ENCODE measurements at regions not wholly inside any gene's neighbourhood (a gene's known extent, or its start where the extent isn't known, plus 50 kb on each side); places are given as distances from the start of the nearest gene placed in this dataset.

DNA sequence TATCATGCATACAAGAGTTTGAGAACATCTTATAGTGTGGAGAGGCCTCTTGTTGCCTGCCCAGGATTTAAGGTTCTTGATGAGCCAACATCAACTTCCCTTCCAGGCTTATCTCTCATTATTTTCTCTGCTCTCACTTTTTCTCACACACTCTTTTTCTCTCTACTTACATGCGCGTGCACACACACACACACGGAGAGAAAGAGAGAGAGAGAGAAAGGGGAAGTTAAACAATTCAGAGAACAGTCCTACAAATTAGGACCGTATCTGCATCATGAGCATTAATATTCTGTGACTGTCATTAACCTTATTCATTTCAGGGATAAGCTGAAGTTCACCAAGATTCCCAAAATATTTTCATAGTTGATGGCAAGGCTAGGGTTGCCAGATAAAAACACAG, 269.0 kb downstream of the ZNF621 start:
- DNase-seq: no peak
- TF ChIP-seq CTCF (IDR thresholded peaks at IDR 0.05; ENCODE audit: partially characterized antibody, unreplicated experiment): no peak
- no peaks in the 10 kb centered on the region for H3K4me1 Mint-ChIP-seq (ENCODE audit: low read depth, unreplicated experiment)
- H3K4me3 Mint-ChIP-seq (ENCODE audit: unreplicated experiment): no peak overlapping the region
- no peaks in the 10 kb centered on the region for H3K27me3 Mint-ChIP-seq (ENCODE audit: unreplicated experiment)
- no peaks in the 10 kb centered on the region for H3K36me3 Mint-ChIP-seq (ENCODE audit: unreplicated experiment)
- no peak overlapping the region for H3K27ac Mint-ChIP-seq (ENCODE audit: unreplicated experiment)
- H3K9me3 Mint-ChIP-seq (ENCODE audit: unreplicated experiment): peaks cover 2% of the 10 kb centered on the region

DNA sequence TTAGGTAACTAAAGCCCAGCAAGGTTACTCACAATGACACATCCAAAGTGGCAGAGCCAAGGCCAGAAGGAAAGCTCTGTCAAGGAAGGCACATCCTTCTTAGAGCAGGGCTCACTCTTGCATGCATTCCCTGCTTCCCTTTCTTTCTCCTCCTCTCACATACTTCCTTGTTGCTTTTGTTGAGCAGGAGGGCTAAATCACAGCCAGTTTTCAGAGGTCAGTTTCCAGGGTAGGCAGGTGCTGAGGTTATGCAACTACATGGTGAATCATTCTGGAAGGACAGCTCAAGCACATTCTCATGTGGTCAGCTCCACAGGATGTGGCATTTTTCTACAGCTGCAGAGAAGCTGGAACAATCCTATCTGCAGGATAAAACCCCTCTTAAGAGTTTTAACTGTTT, 275.6 kb downstream of the ZNF621 start:
- H3K9me3 Mint-ChIP-seq (ENCODE audit: unreplicated experiment): no peaks in the 10 kb centered on the region
- DNase-seq: no peak
- no peaks in the 10 kb centered on the region for H3K27me3 Mint-ChIP-seq (ENCODE audit: unreplicated experiment)
- H3K4me1 Mint-ChIP-seq (ENCODE audit: low read depth, unreplicated experiment): no peaks in the 10 kb centered on the region
- no peak overlapping the region for H3K27ac Mint-ChIP-seq (ENCODE audit: unreplicated experiment)
- no peak overlapping the region for H3K4me3 Mint-ChIP-seq (ENCODE audit: unreplicated experiment)
- no peaks in the 10 kb centered on the region for H3K36me3 Mint-ChIP-seq (ENCODE audit: unreplicated experiment)
- TF ChIP-seq CTCF (IDR thresholded peaks at IDR 0.05; ENCODE audit: partially characterized antibody, unreplicated experiment): no peak

GRCh38 chr3:40801284-40801741, 276.6 kb downstream of the ZNF621 start:
- H3K9me3 Mint-ChIP-seq (ENCODE audit: unreplicated experiment): no peaks in the 10 kb centered on the region
- no peak overlapping the region for H3K27ac Mint-ChIP-seq (ENCODE audit: unreplicated experiment)
- H3K4me3 Mint-ChIP-seq (ENCODE audit: unreplicated experiment): no peak overlapping the region
- no peak for DNase-seq
- TF ChIP-seq CTCF (IDR thresholded peaks at IDR 0.05; ENCODE audit: partially characterized antibody, unreplicated experiment): no peak
- H3K36me3 Mint-ChIP-seq (ENCODE audit: unreplicated experiment): no peaks in the 10 kb centered on the region
- no peaks in the 10 kb centered on the region for H3K27me3 Mint-ChIP-seq (ENCODE audit: unreplicated experiment)
- no peaks in the 10 kb centered on the region for H3K4me1 Mint-ChIP-seq (ENCODE audit: low read depth, unreplicated experiment)

DNA sequence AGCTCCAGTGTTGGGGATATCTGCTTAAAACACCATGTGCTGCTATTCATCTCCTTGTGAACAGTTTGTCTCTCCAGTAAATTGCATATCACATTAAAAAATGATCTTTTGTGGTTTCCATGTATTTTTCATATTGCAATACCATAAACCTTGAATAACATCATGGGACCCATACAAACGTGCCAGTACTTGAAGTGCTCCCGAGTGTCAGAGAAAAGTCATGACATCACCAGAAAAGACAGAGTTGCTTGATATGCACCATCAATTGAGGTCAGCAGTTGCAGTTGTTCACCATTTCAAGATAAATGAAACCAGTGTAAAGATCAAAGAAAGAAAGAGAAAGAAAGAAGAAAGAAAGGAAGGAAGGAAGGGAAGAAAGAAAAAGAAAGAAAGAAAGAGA, 278.6 kb downstream of the ZNF621 start:
- TF ChIP-seq CTCF (IDR thresholded peaks at IDR 0.05; ENCODE audit: partially characterized antibody, unreplicated experiment): no peak
- Mint-ChIP-seq H3K27ac (ENCODE audit: unreplicated experiment) (no peak overlapping the region), H3K27me3 (ENCODE audit: unreplicated experiment) (no peaks in the 10 kb centered on the region), H3K4me3 (ENCODE audit: unreplicated experiment) (no peak overlapping the region), H3K36me3 (ENCODE audit: unreplicated experiment) (no peaks in the 10 kb centered on the region), H3K4me1 (ENCODE audit: low read depth, unreplicated experiment) (no peaks in the 10 kb centered on the region), H3K9me3 (ENCODE audit: unreplicated experiment) (no peaks in the 10 kb centered on the region)
- DNase-seq: no peak

DNA sequence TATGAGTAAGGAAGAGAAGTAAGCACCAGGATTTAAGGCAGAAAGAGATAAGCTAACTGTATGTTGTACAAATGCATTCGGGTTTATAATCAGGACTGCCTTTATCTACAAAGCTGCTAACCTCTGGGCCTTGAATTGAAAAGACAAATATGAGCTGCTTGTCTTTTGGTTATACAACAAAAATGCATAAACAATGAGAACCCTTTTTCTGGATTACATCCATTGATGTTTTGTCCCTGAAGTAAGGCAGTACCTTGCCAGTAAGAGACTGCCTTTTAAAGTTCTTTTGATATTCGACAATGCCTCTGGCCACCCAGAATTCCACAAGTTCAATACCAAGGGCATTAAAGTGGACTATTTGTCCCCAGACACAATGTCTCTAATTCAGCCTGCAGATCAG, 280.7 kb downstream of the ZNF621 start:
- Mint-ChIP-seq H3K27me3 (ENCODE audit: unreplicated experiment) (no peaks in the 10 kb centered on the region), H3K9me3 (ENCODE audit: unreplicated experiment) (no peaks in the 10 kb centered on the region), H3K4me3 (ENCODE audit: unreplicated experiment) (no peak overlapping the region), H3K4me1 (ENCODE audit: low read depth, unreplicated experiment) (no peaks in the 10 kb centered on the region), H3K27ac (ENCODE audit: unreplicated experiment) (no peak overlapping the region), H3K36me3 (ENCODE audit: unreplicated experiment) (peaks cover 6% of the 10 kb centered on the region)
- no peak for DNase-seq
- no peak for TF ChIP-seq CTCF (IDR thresholded peaks at IDR 0.05; ENCODE audit: partially characterized antibody, unreplicated experiment)
